ENCODE measurements at regions not wholly inside any gene's neighbourhood (a gene's known extent, or its start where the extent isn't known, plus 50 kb on each side); places are given as distances from the start of the nearest gene placed in this dataset.

GRCh38 chr1:222979561-222979960 is 163.5 kb downstream of the TLR5 start:
- TF ChIP-seq POLR2A (IDR thresholded peaks at IDR 0.05; ENCODE audit: low read length), result no peak
- DNase-seq, result no peak

- TF ChIP-seq GATA1 (IDR thresholded peaks at IDR 0.05; ENCODE audit: low read depth, low read length), result no peak
- TF ChIP-seq POLR2A (IDR thresholded peaks at IDR 0.05; ENCODE audit: low read length), result no peak
Observed at GRCh38 chr1:222987674-222988076, 155.4 kb downstream of the TLR5 start.

GRCh38 chr1:222989443-222989842 is 153.6 kb downstream of the TLR5 start:
- TF ChIP-seq POLR2A (IDR thresholded peaks at IDR 0.05; ENCODE audit: low read length), result no peak
- no peak for TF ChIP-seq GATA1 (IDR thresholded peaks at IDR 0.05; ENCODE audit: low read depth, low read length)
- no peak for DNase-seq

More at GRCh38 chr1:222987674-222988076, 155.4 kb downstream of the TLR5 start:
- no peak for DNase-seq

GRCh38 chr1:222991177-222991576 is 151.9 kb downstream of the TLR5 start:
- TF ChIP-seq GATA1 (IDR thresholded peaks at IDR 0.05; ENCODE audit: low read depth, low read length), result no peak
- TF ChIP-seq POLR2A (IDR thresholded peaks at IDR 0.05; ENCODE audit: low read length), result no peak
- no peak for DNase-seq

- no peak for TF ChIP-seq POLR2A (IDR thresholded peaks at IDR 0.05; ENCODE audit: low read length)
- DNase-seq, result no peak
Observed at GRCh38 chr1:222991908-222992307, 151.1 kb downstream of the TLR5 start.

- no peak for DNase-seq
- TF ChIP-seq GATA1 (IDR thresholded peaks at IDR 0.05; ENCODE audit: low read depth, low read length) (no peak), POLR2A (IDR thresholded peaks at IDR 0.05; ENCODE audit: low read length) (no peak)
Observed at GRCh38 chr1:222994511-222995235, 148.4 kb downstream of the TLR5 start.

- TF ChIP-seq GATA1 (IDR thresholded peaks at IDR 0.05; ENCODE audit: low read depth, low read length), result no peak
- TF ChIP-seq POLR2A (IDR thresholded peaks at IDR 0.05; ENCODE audit: low read length), result no peak
- DNase-seq, result no peak
Observed at GRCh38 chr1:222995236-222995580, 147.8 kb downstream of the TLR5 start.

GRCh38 chr1:222995620-222996309 is 147.3 kb downstream of the TLR5 start:
- no peak for DNase-seq
- no peak for TF ChIP-seq POLR2A (IDR thresholded peaks at IDR 0.05; ENCODE audit: low read length)
- TF ChIP-seq GATA1 (IDR thresholded peaks at IDR 0.05; ENCODE audit: low read depth, low read length), result no peak

- no peak for DNase-seq
- no peak for TF ChIP-seq GATA1 (IDR thresholded peaks at IDR 0.05; ENCODE audit: low read depth, low read length)
- no peak for TF ChIP-seq POLR2A (IDR thresholded peaks at IDR 0.05; ENCODE audit: low read length)
Observed at GRCh38 chr1:222996310-222996975, 146.6 kb downstream of the TLR5 start.

- DNase-seq, result no peak
Observed at GRCh38 chr1:223000632-223001031, 142.4 kb downstream of the TLR5 start.

GRCh38 chr1:223001653-223002634 is 141.1 kb downstream of the TLR5 start:
- TF ChIP-seq GATA1 (IDR thresholded peaks at IDR 0.05; ENCODE audit: low read depth, low read length) (no peak), POLR2A (IDR thresholded peaks at IDR 0.05; ENCODE audit: low read length) (no peak)
- DNase-seq, result peak; percentile 4 to 6

More at GRCh38 chr1:223000632-223001031, 142.4 kb downstream of the TLR5 start:
- no peak for TF ChIP-seq POLR2A (IDR thresholded peaks at IDR 0.05; ENCODE audit: low read length)
- TF ChIP-seq GATA1 (IDR thresholded peaks at IDR 0.05; ENCODE audit: low read depth, low read length), result no peak

GRCh38 chr1:223003549-223003948 is 139.5 kb downstream of the TLR5 start:
- TF ChIP-seq GATA1 (IDR thresholded peaks at IDR 0.05; ENCODE audit: low read depth, low read length) (no peak), POLR2A (IDR thresholded peaks at IDR 0.05; ENCODE audit: low read length) (no peak)
- no peak for DNase-seq

- TF ChIP-seq POLR2A (IDR thresholded peaks at IDR 0.05; ENCODE audit: low read length) (no peak), GATA1 (IDR thresholded peaks at IDR 0.05; ENCODE audit: low read depth, low read length) (no peak)
- no peak for DNase-seq
Observed at GRCh38 chr1:223006371-223006770, 136.7 kb downstream of the TLR5 start.

Measured in erythroblast (primary cell).